Stromal cell of bone marrow (primary cell): ENCODE measurements at regions not wholly inside any gene's neighbourhood (a gene's known extent, or its start where the extent isn't known, plus 50 kb on each side); places are given as distances from the start of the nearest gene placed in this dataset.

Source experiments
- DNase-seq: peaks from one replicate; pipeline ENCODE4 v3.0.0-alpha.2; 2012; ENCODE audit warnings: low read depth

- no peak for DNase-seq
These were observed 68.6 kb downstream of the ZNF621 start for GRCh38 chr3:40593351-40593750.

GRCh38 chr3:40597441-40597840 is 72.7 kb downstream of the ZNF621 start:
- no peak for DNase-seq

GRCh38 chr3:40598338-40598737 is 73.6 kb downstream of the ZNF621 start:
- DNase-seq = no peak

GRCh38 chr3:40598962-40599361 is 74.2 kb downstream of the ZNF621 start:
- DNase-seq = no peak

- no peak for DNase-seq
These were observed 78.1 kb downstream of the ZNF621 start for GRCh38 chr3:40602778-40603385.

GRCh38 chr3:40605960-40606359 is 81.2 kb downstream of the ZNF621 start:
- no peak for DNase-seq

- peak; percentile 18 for DNase-seq
These were observed 83.3 kb downstream of the ZNF621 start for GRCh38 chr3:40608091-40608490.

- no peak for DNase-seq
These were observed 88.5 kb downstream of the ZNF621 start for GRCh38 chr3:40613306-40613705.

GRCh38 chr3:40615110-40615915 is 90.6 kb downstream of the ZNF621 start:
- DNase-seq = no peak

- no peak for DNase-seq
These were observed 91.4 kb downstream of the ZNF621 start for GRCh38 chr3:40615918-40616819.

GRCh38 chr3:40617084-40617483 is 92.3 kb downstream of the ZNF621 start:
- DNase-seq = no peak

- DNase-seq = no peak
These were observed 93.4 kb downstream of the ZNF621 start for GRCh38 chr3:40618158-40618557.

GRCh38 chr3:40620151-40620550 is 95.4 kb downstream of the ZNF621 start:
- peak; percentile 9 for DNase-seq

- no peak for DNase-seq
These were observed 96.5 kb downstream of the ZNF621 start for GRCh38 chr3:40621252-40621651.

GRCh38 chr3:40623567-40623966 is 98.8 kb downstream of the ZNF621 start:
- peak; percentile 12 for DNase-seq

- DNase-seq = no peak
These were observed 99.5 kb downstream of the ZNF621 start for GRCh38 chr3:40624189-40624769.

GRCh38 chr3:40627095-40627494 is 102.3 kb downstream of the ZNF621 start:
- DNase-seq = no peak

GRCh38 chr3:40628984-40629383 is 104.2 kb downstream of the ZNF621 start:
- DNase-seq = no peak

GRCh38 chr3:40631341-40631995 is 106.7 kb downstream of the ZNF621 start:
- no peak for DNase-seq

GRCh38 chr3:40637906-40638305 is 113.1 kb downstream of the ZNF621 start:
- DNase-seq = no peak

GRCh38 chr3:40639006-40639405 is 114.2 kb downstream of the ZNF621 start:
- no peak for DNase-seq

- no peak for DNase-seq
These were observed 118.1 kb downstream of the ZNF621 start for GRCh38 chr3:40642812-40643211.
